GM21737 (cell line): ENCODE measurements at regions not wholly inside any gene's neighbourhood (a gene's known extent, or its start where the extent isn't known, plus 50 kb on each side); places are given as distances from the start of the nearest gene placed in this dataset.
"Not testable (repeated sequence)": the region's sequence is repeated elsewhere in the genome, so short reads cannot be mapped to it uniquely, and the experiment has no call there.

Source experiments
- ATAC-seq: cut with Tn5 transposase; IDR thresholded peaks from one replicate; pipeline ENCODE4 v1.9.1; 2021; ENCODE audit warnings: mild to moderate bottlenecking, moderate library complexity; ENCODE audit not compliant: unreplicated experiment

- ATAC-seq, result no peak
Observed at GRCh38 chr10:63077800-63078199, 55.3 kb upstream of the NRBF2 start.

GRCh38 chr10:63072951-63073350, 60.2 kb upstream of the NRBF2 start:
- no peak for ATAC-seq

- no peak for ATAC-seq
Observed at GRCh38 chr10:63071145-63071544, 62.0 kb upstream of the NRBF2 start.

GRCh38 chr10:63069318-63069717, 63.8 kb upstream of the NRBF2 start:
- ATAC-seq, result no peak

GRCh38 chr10:63068246-63068645, 64.9 kb upstream of the NRBF2 start:
- no peak for ATAC-seq

GRCh38 chr10:63066606-63067005, 66.5 kb upstream of the NRBF2 start:
- no peak for ATAC-seq

GRCh38 chr10:63064706-63065105, 68.4 kb upstream of the NRBF2 start:
- no peak for ATAC-seq

GRCh38 chr10:63058236-63058635, 74.9 kb upstream of the NRBF2 start:
- no peak for ATAC-seq

GRCh38 chr10:63057509-63057908, 75.6 kb upstream of the NRBF2 start:
- no peak for ATAC-seq

GRCh38 chr10:63055705-63056104, 77.4 kb upstream of the NRBF2 start:
- ATAC-seq, result no peak

- no peak for ATAC-seq
Observed at GRCh38 chr10:63054889-63055611, 78.1 kb upstream of the NRBF2 start.

GRCh38 chr10:63052083-63052482, 81.0 kb upstream of the NRBF2 start:
- ATAC-seq, result no peak

GRCh38 chr10:63042256-63042655, 90.9 kb upstream of the NRBF2 start:
- ATAC-seq, result no peak

- not testable (repeated sequence) for ATAC-seq
Observed at GRCh38 chr10:63033616-63034185, 99.4 kb upstream of the NRBF2 start.

- ATAC-seq, result no peak
Observed at GRCh38 chr10:63030536-63030935, 102.6 kb upstream of the NRBF2 start.

GRCh38 chr10:63027531-63027930, 105.6 kb upstream of the NRBF2 start:
- ATAC-seq, result no peak

GRCh38 chr10:63021225-63021624, 111.9 kb upstream of the NRBF2 start:
- no peak for ATAC-seq

- no peak for ATAC-seq
Observed at GRCh38 chr10:63013755-63014154, 119.4 kb upstream of the NRBF2 start.

GRCh38 chr10:63012623-63013022, 120.5 kb upstream of the NRBF2 start:
- no peak for ATAC-seq

GRCh38 chr10:63010203-63010602, 122.9 kb upstream of the NRBF2 start:
- ATAC-seq, result no peak

GRCh38 chr10:63008491-63008890, 124.6 kb upstream of the NRBF2 start:
- ATAC-seq, result no peak

GRCh38 chr10:63007112-63007511, 126.0 kb upstream of the NRBF2 start:
- no peak for ATAC-seq

GRCh38 chr10:63005246-63005645, 127.9 kb upstream of the NRBF2 start:
- no peak for ATAC-seq
